NCI-H748 treated with DMSO at 0.1 percent for 48 hours (cell line): ENCODE measurements at regions not wholly inside any gene's neighbourhood (a gene's known extent, or its start where the extent isn't known, plus 50 kb on each side); places are given as distances from the start of the nearest gene placed in this dataset.

Experiments used
- DNase-seq: peaks from one replicate; lab custom pipeline; 2025; lab: John Stamatoyannopoulos, UW

DNA sequence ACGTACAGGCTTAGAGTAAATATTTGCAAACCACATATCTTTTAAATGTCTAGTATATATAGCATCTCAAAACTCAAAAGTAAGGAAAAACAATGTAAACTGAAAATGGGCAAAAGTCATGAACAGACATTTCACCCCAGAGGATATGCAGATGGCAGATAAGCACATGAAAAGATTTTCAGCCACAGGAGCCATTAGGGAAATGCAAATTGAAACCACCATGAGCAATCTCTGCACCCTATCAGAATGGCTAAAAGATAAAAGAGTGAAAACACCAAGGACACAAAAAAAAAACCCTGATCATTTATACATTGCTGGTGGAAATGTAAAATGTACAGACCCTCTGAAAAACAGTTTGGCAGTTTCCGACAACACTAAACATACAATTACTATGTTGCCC, 292.7 kb downstream of the ZNF516 start:
- DNase-seq = no peak

GRCh38 chr18:76195601-76196000, 299.4 kb downstream of the ZNF516 start:
- no peak for DNase-seq

- no peak for DNase-seq
Observed at GRCh38 chr18:76188097-76188496, 306.9 kb downstream of the ZNF516 start.

GRCh38 chr18:76179257-76179656, 315.8 kb downstream of the ZNF516 start:
- no peak for DNase-seq

DNA sequence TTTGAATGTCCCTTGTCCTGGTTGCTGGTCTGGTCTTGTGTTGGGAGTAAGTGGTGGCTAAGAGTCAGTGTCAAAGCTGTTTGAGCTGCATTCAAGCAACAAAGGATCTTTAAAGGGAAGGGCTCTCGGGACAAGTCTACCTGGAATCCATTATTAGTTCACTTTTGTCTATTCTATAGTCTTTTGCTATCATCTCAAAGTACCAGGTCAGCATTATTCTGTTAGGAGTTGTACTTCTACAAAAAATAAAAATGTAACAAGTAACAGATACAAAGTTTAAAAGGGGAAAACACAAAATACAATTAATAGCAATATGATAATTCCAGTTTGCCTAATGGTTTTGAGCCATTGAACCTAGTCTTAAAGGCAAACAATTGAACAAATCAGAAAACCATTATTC, 317.9 kb downstream of the ZNF516 start:
- DNase-seq = no peak

DNA sequence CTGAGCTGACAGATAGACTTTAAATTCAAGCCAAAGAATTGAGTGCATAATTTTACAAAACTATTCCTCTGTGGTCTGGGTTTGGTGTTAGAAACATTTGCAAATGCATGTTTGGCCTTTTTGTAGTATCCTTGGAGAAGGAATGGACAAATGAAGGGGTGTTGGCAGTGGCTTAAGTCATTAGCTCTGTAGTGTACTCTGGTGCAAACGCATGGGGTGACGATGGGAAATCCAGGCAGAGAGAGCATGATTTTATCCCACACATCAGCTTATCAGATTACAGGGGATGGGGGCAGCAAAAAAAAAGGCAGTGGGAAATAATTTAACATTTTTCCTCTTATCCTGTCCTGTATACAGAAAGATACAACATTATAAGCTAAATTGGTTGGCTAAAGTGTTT, 320.6 kb downstream of the ZNF516 start:
- DNase-seq = no peak

GRCh38 chr18:76169733-76170132, 325.3 kb downstream of the ZNF516 start:
- DNase-seq = no peak

DNA sequence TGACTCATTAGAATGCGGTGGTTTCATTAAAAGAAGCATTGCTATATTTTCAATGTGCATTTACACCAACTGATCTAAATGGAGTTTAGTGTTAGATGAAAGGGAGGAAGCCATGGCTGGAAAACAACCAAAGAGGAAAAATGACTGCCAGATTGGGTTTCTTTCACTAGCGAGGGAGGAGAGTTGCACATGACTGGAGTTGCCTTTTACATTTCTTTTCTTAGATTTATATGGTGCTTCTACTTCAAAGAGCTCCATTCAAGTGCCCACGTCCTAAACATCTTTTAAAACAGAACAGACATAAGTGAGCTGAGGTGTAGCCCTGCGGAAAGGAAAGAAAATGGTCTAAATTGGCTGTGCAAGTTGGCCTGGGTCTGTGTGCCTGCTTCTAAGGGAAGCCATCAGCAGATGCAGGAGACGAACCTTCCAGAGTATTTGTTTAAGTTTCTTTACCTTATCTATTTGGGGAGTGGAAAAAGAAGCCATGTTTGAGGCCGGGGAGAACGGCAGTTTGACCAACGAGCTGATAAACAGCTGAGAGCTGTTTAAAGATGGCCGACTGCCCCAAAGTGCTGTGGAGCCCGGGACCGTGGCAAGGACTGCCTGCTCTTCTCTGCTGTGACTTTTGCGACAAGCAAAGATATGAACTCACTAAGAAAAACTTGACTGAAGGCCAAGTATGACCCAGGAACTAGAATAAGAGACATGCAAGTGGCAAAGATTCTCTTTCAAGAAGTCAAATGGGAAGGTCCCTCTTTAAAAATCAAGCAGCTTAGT, 327.0 kb downstream of the ZNF516 start:
- DNase-seq = no peak

DNA sequence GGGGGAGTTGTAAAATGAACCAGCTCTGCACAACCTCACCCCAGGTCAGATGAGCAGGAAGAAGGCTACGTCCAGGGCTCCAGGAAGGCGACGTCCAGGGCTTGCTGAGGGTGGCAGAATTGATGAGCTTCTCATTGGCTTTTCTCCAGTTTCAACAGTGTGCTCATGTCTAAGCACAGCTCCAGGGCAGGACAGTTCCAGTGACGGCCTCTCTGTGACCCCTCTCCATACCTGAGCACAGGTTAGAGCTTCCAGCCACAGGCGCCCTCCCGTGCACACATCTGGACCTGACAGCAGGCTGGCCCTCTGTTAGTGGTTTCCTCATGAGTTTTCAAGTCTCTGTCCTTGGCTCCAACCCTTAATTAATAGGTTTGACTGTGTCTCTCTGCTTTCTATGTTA, 327.6 kb downstream of the ZNF516 start:
- DNase-seq = no peak

GRCh38 chr18:76162886-76163285, 332.2 kb downstream of the ZNF516 start:
- DNase-seq = no peak

DNA sequence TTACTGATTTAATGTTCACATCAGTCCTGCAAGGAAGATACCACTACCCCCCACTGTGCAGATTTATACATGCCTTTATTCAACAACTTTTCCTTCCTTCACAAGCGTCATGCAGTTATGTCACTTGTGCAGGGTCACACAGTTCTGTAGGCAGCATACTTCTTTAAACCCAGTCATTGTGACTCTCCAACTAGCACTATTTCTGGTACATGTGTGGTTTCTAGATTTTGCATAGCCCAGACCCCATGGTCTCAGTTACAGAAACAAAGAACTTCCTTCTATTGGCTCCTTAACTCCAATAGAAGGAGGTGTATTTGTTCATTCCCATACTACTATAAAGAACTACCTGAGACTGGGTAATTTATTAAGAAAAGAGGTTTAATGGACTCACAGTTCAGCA, 333.1 kb downstream of the ZNF516 start:
- DNase-seq = no peak

DNA sequence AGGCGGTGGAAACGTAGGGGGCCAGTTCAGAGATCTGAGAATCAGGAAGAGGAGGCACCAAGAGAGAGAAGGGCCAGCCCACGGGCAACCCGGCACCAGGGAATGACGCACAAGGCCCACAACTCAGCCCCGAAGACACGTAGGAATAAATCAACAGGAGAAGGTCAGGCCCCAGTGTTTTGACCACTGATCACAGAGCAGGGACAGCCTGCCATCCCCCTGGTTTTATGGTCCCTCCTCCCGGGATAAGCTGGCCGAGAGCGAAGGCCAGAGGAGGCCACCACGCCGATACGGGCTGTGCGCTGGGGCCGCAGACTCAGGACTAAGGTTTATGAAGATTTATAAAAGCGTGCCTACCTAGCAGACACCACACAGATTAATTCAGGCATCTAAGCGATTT, 341.4 kb downstream of the ZNF516 start:
- DNase-seq = no peak

GRCh38 chr18:76149734-76150133, 345.3 kb downstream of the ZNF516 start:
- DNase-seq = no peak

GRCh38 chr18:76149284-76149683, 345.8 kb downstream of the ZNF516 start:
- no peak for DNase-seq

GRCh38 chr18:76145521-76146376, 349.3 kb downstream of the ZNF516 start:
- no peak for DNase-seq

- DNase-seq = no peak
Observed at GRCh38 chr18:76144844-76145243, 350.2 kb downstream of the ZNF516 start.

- no peak for DNase-seq
Observed at GRCh38 chr18:76142611-76143010, 352.4 kb downstream of the ZNF516 start.

GRCh38 chr18:76139844-76140243, 355.2 kb downstream of the ZNF516 start:
- no peak for DNase-seq

DNA sequence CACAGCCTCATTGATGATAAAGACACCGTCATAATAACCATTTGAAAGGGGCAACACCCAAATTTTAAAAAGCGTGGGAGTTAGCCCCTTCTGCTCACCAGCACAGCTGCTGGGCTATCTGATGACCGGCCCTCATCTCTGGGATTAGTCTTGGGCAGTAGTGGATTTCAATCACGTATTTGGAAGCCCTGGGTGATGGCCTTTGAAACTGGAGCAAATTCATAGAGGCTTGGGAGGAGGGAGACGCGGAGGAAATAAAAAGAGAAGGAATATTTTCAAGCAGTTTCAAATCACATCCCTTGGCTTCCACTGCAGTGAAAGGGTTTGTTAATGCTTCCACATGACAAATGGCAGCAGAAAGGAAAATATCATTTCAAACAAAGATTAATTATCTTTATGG, 357.8 kb downstream of the ZNF516 start:
- DNase-seq = no peak

DNA sequence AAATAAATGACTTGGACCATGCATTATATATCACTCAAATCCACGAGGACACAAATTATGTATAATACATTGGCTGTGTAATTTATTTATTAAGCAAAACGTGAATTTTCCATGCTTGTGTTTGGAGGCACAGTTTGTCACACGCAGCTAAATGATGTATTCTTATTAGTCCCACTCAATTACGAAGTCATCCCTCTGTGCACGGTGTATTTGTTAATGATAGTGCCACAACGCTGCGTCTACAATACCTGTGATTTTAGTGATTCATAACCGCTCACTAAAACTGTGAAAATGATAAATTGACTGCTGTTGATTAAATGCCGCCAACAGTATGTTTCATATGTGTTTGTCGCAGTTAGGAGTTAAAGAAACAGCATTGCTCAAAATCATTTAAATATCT, 358.3 kb downstream of the ZNF516 start:
- DNase-seq = no peak

DNA sequence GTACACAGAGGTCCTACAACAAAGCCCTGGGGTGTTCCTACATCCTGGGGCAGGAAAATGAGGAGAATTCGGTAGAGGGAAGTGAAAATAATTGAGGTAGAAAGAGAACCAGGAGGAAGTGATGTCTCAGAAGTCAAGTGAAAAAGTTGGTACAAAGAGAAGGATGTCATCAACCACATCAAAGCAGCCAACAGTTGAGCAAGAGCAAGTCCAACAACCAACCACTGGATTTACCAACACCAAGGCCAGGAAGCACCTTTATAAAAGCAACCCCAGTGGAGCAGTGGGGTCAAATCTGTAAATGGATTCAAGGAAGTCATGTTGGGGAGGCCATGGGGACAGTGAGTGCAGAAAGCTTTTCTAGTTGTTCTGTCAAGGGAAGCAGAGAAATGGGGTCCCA, 360.4 kb downstream of the ZNF516 start:
- DNase-seq = no peak

GRCh38 chr18:76133873-76134272, 361.2 kb downstream of the ZNF516 start:
- no peak for DNase-seq

- no peak for DNase-seq
Observed at GRCh38 chr18:76131738-76132137, 363.3 kb downstream of the ZNF516 start.
